Fibroblast of lung (primary cell): ENCODE measurements at regions not wholly inside any gene's neighbourhood (a gene's known extent, or its start where the extent isn't known, plus 50 kb on each side); places are given as distances from the start of the nearest gene placed in this dataset.
A peak's percentile ranks its signal among the peaks of the same experiment; 100 is the strongest.

Experiments
- DNase-seq, 2 donors: peaks; one replicate each; pipeline versions ENCODE4 v3.0.0 to v3.0.0-alpha.2; 2010; ENCODE audit warnings: low read depth in 2 of 2
- H2AFZ ChIP-seq: 2 replicates; pipeline ENCODE4 v1.5.1; 2012; ENCODE audit warnings: low read length, control low read depth, inconsistent platforms
- H3K27ac ChIP-seq: 2 replicates; pipeline ENCODE4 v1.5.1; 2011; ENCODE audit warnings: low read length, control low read depth; ENCODE audit not compliant: insufficient read depth
- H3K27me3 ChIP-seq: 2 replicates; pipeline ENCODE4 v1.5.1; 2011; ENCODE audit warnings: mild to moderate bottlenecking, low read length; ENCODE audit not compliant: control insufficient read depth, insufficient read depth
- H3K36me3 ChIP-seq: 2 replicates; pipeline ENCODE4 v1.5.1; 2011; ENCODE audit warnings: low read length; ENCODE audit not compliant: control insufficient read depth, insufficient read depth
- H3K4me1 ChIP-seq: 2 replicates; pipeline ENCODE4 v1.5.1; 2011; ENCODE audit warnings: low read length; ENCODE audit not compliant: control insufficient read depth, insufficient read depth; ENCODE audit errors: extremely low read depth
- H3K4me2 ChIP-seq: 2 replicates; pipeline ENCODE4 v1.5.1; 2011; ENCODE audit warnings: low read length, control low read depth; ENCODE audit not compliant: insufficient read depth; ENCODE audit errors: extremely low read depth
- H3K4me3 ChIP-seq, 4 experiments: fragments of 200-600 bp in 1 of 4; sonication (generic) in 1 of 4; replicated peaks in 1 of 4; 2 replicates each; pipeline ENCODE4 v1.5.1; 2011 to 2016; ENCODE audit warnings: low read length in 4 of 4, low read depth in 3 of 4, mild to moderate bottlenecking in 3 of 4, control low read depth in 2 of 4, inconsistent platforms in 1 of 4, mixed read lengths in 1 of 4; ENCODE audit not compliant: insufficient read depth in 1 of 4; ENCODE audit errors: control extremely low read depth in 1 of 4
- H3K79me2 ChIP-seq: 2 replicates; pipeline ENCODE4 v1.5.1; 2012; ENCODE audit warnings: mild to moderate bottlenecking, low read length, inconsistent platforms; ENCODE audit not compliant: control insufficient read depth, insufficient read depth
- H3K9ac ChIP-seq: 2 replicates; pipeline ENCODE4 v1.5.1; 2011; ENCODE audit warnings: mild to moderate bottlenecking, low read length, control low read depth; ENCODE audit not compliant: insufficient read depth
- H3K9me3 ChIP-seq: 2 replicates; pipeline ENCODE4 v1.5.1; 2012; ENCODE audit warnings: low read depth, low read length; ENCODE audit not compliant: control insufficient read depth, insufficient read depth
- H4K20me1 ChIP-seq: 2 replicates; pipeline ENCODE4 v1.5.1; 2011; ENCODE audit warnings: low read length; ENCODE audit not compliant: control insufficient read depth, insufficient read depth; ENCODE audit errors: extremely low read depth
- CTCF ChIP-seq, 2 donors: IDR thresholded peaks in 1 of 2; conservative IDR thresholded peaks in 1 of 2; 1 replicate in 1 of 2; 2 replicates in 1 of 2; pipeline ENCODE4 v1.5.1; 2011 to 2012; ENCODE audit warnings: low read length in 2 of 2, control low read depth in 1 of 2, inconsistent platforms in 1 of 2, low read depth in 1 of 2, mild to moderate bottlenecking in 1 of 2
- EZH2 ChIP-seq: IDR thresholded peaks from 2 replicates; pipeline ENCODE4 v1.5.1; 2012; ENCODE audit warnings: low read length, control low read depth, mild to moderate bottlenecking; ENCODE audit errors: missing control alignments

- no peak for TF ChIP-seq CTCF (conservative IDR thresholded peaks at IDR 0.05 in 1 of 2, IDR thresholded peaks at IDR 0.05 in 1 of 2; ENCODE audit: low read depth in 1 of 2, low read length in 2 of 2)
- TF ChIP-seq EZH2: no peak
- no peak overlapping the region for H3K9ac ChIP-seq
- H3K4me1 ChIP-seq: no peaks in the 10 kb centered on the region
- DNase-seq: peak in 1 of 2 donors; percentile 37
- H3K9me3 ChIP-seq: no peaks in the 10 kb centered on the region
- no peak overlapping the region for H2AFZ ChIP-seq
- H3K36me3 ChIP-seq: no peaks in the 10 kb centered on the region
- no peak overlapping the region for H3K4me3 ChIP-seq
- H3K79me2 ChIP-seq: no peaks in the 10 kb centered on the region
- H4K20me1 ChIP-seq: no peaks in the 10 kb centered on the region
- no peaks in the 10 kb centered on the region for H3K27me3 ChIP-seq
- H3K4me2 ChIP-seq: no peak overlapping the region
- no peak overlapping the region for H3K27ac ChIP-seq
Measured at GRCh38 chr6:169082093-169082492, 171.6 kb downstream of the THBS2 start.

- Histone ChIP-seq H3K4me1 (no peaks in the 10 kb centered on the region), H2AFZ (no peak overlapping the region), H3K9me3 (no peaks in the 10 kb centered on the region), H3K27me3 (no peaks in the 10 kb centered on the region), H3K4me2 (no peak overlapping the region), H3K36me3 (no peaks in the 10 kb centered on the region), H3K4me3 (no peak overlapping the region), H3K9ac (no peak overlapping the region), H3K79me2 (no peaks in the 10 kb centered on the region), H3K27ac (no peak overlapping the region), H4K20me1 (no peaks in the 10 kb centered on the region)
- TF ChIP-seq EZH2 (no peak), CTCF (conservative IDR thresholded peaks at IDR 0.05 in 1 of 2, IDR thresholded peaks at IDR 0.05 in 1 of 2; ENCODE audit: low read depth in 1 of 2, low read length in 2 of 2) (no peak)
- no peak for DNase-seq
Measured at GRCh38 chr6:169081248-169081647, 172.4 kb downstream of the THBS2 start.

GRCh38 chr6:169079650-169080049, 174.0 kb downstream of the THBS2 start:
- no peaks in the 10 kb centered on the region for H4K20me1 ChIP-seq
- H3K9me3 ChIP-seq: no peaks in the 10 kb centered on the region
- no peak overlapping the region for H3K4me2 ChIP-seq
- H3K79me2 ChIP-seq: no peaks in the 10 kb centered on the region
- DNase-seq: peak in 1 of 2 donors; percentile 41
- H3K4me1 ChIP-seq: peaks cover 4% of the 10 kb centered on the region
- no peak overlapping the region for H3K27ac ChIP-seq
- H3K9ac ChIP-seq: no peak overlapping the region
- H2AFZ ChIP-seq: no peak overlapping the region
- H3K36me3 ChIP-seq: no peaks in the 10 kb centered on the region
- no peak overlapping the region for H3K4me3 ChIP-seq
- TF ChIP-seq CTCF (conservative IDR thresholded peaks at IDR 0.05 in 1 of 2, IDR thresholded peaks at IDR 0.05 in 1 of 2; ENCODE audit: low read depth in 1 of 2, low read length in 2 of 2) (no peak), EZH2 (no peak)
- H3K27me3 ChIP-seq: no peaks in the 10 kb centered on the region
